HG02884 (cell line): ENCODE measurements at regions not wholly inside any gene's neighbourhood (a gene's known extent, or its start where the extent isn't known, plus 50 kb on each side); places are given as distances from the start of the nearest gene placed in this dataset.
A peak's percentile ranks its signal among the peaks of the same experiment; 100 is the strongest.
"Not testable (repeated sequence)": the region's sequence is repeated elsewhere in the genome, so short reads cannot be mapped to it uniquely, and the experiment has no call there.

Source experiments
- ATAC-seq: cut with Tn5 transposase; IDR thresholded peaks from one replicate; pipeline ENCODE4 v1.9.1; 2021; ENCODE audit warnings: mild to moderate bottlenecking, moderate library complexity; ENCODE audit not compliant: unreplicated experiment

DNA sequence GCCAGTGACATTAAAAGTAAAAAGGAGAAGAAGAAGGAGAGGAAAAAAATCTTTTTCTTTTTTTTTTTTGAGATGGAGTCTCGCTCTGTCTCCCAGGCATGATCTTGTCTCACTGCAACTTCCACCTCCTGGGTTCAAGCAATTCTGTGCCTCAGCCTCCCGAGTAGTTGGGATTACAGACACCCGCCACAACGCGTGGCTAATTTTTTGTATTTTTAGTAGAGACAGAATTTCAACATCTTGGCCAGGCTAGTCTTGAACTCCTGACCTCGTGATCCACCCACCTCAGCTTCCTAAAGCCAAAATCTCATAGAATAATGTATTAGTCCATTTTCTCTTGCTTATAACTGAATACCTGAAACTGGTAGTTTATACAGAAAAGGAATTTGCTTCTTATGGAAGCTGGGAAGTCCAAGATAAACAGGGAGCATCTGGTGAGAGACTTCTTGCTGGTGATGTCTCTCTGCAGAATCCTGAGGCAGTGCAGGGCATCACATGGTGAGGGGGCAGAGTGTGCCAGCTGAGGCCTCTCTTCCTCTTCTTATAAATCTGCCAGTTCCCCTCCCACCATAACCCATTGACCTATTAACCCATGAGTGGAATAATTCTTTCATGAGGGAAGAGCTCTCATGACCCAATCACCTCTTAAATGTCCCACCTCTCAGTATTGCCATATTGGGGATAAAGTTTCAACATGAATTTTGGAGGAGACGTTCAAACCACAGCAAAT lies 466.3 kb downstream of the GADD45G start:
- ATAC-seq, result no peak

- ATAC-seq, result no peak
Observed at GRCh38 chr9:90073186-90073945, 468.6 kb downstream of the GADD45G start.

GRCh38 chr9:90074316-90074962 lies 469.6 kb downstream of the GADD45G start:
- no peak for ATAC-seq

DNA sequence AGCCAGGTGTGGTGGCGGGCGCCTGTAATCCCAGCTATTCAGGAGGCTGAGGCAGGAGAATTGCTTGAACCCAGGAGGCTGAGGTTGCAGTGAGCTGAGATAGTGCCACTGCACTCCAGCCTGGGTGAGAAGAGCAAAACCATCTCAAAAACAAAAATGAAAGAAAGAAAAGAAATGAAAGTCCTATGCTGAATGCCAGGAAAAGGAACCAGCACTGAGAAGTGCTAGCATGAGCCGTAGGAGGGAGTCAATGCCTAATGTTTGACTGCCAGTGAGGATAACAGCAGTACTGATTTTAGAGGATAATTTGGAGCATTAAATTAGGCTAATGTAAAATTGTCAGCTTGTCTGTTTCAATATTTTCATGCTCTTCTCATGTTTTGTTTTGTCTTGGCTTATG lies 472.8 kb downstream of the GADD45G start:
- not testable (repeated sequence) for ATAC-seq

DNA sequence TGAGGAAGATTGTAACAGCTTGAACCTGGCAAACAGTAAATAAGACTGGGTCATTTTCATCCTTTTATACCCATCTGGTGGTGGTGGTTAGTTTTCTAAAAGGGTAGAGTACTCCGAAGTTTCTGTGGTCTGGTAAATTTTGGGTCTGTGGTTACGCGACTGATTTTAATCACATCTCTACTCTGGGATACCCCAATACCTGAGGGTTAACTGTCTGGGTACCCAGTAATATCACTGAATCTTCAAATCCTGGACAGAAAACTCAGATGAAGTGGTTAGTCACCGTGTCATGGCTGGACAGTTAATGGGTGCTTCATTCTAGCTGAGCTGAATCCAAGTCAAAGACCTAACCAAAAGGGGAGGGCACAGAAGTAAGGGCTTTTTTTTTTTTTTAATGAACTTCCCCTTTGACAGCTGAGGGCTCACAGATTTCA lies 474.2 kb downstream of the GADD45G start:
- ATAC-seq, result no peak

DNA sequence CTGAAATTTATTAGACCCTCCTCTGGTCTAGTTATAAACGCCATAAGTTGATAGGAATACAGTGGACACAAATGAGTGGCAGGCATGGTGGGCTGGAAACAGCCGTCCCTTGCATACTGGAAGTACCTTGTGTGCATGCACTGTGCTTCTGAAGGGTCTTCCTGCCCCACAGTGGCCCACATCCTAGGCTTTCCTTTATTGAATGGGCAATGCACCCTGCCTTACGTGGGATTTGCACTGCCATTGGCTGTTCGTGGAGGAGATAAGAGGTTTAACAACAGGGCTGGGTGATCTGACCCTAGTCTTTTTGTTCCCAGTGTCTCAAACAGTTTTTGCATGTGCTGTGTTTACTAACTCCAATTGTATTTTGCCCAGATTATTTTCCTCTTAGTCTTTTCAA lies 480.8 kb downstream of the GADD45G start:
- no peak for ATAC-seq

- ATAC-seq, result no peak
Observed at GRCh38 chr9:90086101-90086511, 481.3 kb downstream of the GADD45G start.

DNA sequence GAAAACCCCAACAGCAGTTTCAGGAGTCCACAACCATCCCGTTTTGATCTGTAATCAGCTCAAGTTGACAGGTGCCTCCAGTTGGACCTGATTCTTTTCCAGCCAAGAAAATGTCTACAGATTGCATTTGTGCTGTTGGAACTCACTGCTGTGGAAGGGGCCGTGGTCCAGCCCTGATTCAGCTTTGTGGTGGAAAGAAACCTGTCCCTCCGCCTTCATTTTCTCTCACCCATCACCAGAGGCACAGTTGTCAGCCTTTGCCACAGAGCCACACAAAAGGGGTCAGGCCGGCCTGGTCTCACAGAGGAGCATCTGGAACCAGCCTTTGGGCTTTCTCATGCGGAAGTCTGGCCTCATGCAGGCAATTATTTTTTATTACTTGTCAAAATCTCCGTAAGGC lies 483.6 kb downstream of the GADD45G start:
- no peak for ATAC-seq

DNA sequence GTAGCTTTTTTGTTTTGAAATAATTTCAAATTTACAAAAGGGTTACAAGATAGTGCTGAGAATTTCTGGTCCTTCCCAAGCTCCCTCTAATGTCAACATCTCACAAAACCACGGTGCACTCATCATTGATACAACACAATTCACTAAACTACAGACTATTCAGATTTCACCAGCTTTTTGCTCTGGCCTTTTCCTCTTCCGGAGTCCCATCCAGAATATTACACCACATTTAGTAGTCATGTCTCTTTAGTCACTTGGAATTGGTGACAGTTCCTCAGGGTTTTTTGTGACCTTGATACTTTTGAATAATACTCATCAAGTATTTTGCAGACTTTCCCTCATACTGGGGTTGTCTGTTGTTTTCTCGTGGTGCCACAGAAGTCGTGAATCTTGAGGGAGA lies 484.0 kb downstream of the GADD45G start:
- no peak for ATAC-seq

GRCh38 chr9:90090997-90091396 lies 486.2 kb downstream of the GADD45G start:
- no peak for ATAC-seq

DNA sequence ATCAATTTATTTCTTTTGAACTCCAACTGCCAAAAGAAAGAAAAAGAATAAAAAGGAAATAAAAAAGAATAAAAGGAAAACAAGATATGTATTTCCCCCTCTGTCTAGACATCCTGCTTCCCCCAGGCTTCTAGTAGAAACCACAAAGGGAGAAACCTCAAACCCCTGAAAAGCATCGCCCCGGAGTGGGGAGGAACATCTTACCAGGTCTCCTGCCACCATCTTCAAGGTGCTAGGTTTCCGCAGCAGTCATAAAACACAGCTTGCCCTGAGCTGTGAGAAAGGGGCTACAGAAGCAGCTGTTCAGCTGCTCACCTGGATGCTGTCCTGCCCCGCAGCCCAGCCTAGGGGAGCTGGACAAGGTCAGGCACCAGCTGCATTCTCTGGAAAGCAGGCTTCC lies 487.7 kb downstream of the GADD45G start:
- ATAC-seq, result no peak

DNA sequence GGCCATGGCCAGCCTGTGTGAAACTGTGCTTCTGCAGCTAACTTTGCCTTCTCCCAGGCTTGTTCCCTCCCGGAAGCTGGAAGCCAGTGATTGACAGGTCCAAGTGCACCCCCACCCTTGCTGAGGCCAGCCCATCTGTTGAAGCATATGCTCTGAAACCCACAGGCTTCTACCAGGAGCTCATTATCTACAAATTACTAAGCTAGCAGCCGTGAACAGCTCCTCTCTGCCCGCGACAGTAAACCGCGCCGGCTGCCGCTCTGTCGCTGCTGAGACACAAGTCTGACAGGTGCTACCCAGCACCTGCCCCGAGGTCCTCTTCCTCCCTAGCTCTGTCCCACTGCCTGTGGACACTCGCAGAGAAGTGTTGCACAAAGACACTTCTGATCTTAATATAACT lies 490.9 kb downstream of the GADD45G start:
- ATAC-seq, result no peak

- ATAC-seq, result no peak
Observed at GRCh38 chr9:90097237-90097636, 492.4 kb downstream of the GADD45G start.

- no peak for ATAC-seq
Observed at GRCh38 chr9:90098408-90098807, 493.6 kb downstream of the GADD45G start.

DNA sequence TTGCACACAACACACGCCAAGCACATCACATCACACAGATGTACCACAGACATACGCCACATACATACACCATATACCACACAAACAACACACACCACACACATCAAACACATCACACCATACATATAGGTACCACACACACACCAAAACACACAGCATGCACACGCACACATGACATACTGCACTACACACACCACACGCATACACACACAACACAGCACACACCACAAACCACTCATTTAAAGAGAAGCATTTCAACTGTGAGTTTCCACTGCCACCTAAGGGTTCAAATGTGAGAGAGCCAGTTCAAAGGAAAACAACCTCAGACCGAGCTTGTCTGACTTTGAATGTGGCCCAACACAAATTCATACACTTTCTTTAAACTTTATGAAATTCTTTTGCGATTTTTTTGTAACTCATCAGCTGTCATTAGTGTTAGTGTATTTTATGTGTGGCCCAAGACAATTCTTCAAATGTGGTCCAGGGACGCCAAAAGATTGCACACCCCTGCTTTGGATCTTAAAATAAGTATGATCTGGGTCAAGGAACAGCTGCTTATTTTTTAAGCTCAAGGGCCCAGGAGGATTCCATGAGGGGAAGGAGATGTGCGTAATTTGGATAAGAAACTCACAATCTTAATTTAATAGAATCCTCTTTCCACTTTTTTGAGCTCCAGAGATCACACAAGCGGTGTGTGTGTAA lies 494.6 kb downstream of the GADD45G start:
- no peak for ATAC-seq

DNA sequence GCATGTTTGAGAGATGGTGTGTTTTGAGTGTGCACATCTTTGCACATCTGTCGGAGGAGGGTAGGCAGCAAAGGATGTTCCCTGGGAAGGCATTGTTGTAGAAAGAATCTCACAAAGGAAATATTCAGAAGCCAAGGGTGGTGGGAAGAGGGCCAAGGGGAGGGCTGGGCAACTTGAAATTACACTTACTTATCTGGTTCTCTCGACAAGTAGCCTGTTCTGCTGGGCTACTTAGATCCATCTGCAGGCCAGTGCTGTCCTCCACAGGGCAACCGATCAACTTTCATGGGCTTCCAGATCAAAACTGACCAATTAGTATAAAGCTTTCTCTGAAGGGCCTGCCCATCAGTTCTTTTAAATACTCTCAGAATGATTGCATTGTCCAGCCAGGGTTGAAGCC lies 495.2 kb downstream of the GADD45G start:
- ATAC-seq, result no peak

GRCh38 chr9:90102292-90102901 lies 497.6 kb downstream of the GADD45G start:
- peak; percentile 91 for ATAC-seq

DNA sequence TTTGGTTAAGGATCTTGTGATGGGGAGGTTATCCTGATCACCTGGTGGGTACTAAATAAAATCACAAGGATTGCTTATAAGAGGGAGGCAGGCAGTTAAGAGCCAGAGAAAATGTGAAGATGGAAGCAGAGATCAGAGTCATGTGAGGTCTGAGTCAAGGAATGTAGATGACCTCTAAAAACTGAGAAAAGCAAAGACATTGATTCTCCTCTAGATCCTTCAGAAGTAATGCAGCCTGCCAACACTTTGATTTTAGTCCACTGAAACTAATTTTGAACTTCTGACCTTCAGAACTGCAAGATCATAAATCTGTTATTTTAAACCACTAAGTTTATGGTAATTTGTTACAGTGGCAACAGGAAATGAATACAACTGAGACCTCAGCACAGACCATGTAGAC lies 499.0 kb downstream of the GADD45G start:
- no peak for ATAC-seq

DNA sequence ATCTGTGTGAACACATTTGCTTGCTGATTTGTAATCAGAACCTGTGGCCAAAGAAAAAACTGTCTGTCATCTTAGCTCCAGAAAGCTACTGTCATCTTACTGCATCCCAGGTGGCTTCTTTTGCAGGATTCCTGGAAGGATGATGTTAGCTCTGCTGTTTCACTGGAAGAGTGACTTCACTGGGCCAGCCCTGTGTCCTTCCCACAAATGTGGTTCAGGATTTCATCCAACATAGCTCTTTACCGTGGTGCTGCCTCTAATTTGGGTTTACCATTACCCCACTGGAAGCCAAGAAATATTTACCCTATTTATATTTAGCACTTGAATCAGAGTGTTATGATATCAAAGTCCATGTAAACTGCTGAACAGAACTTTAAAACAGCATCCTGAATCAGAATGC lies 501.0 kb downstream of the GADD45G start:
- ATAC-seq, result no peak

GRCh38 chr9:90107040-90107725 lies 502.4 kb downstream of the GADD45G start:
- ATAC-seq, result no peak
